ENCODE measurements at regions not wholly inside any gene's neighbourhood (a gene's known extent, or its start where the extent isn't known, plus 50 kb on each side); places are given as distances from the start of the nearest gene placed in this dataset.
"Not testable (repeated sequence)": the region's sequence is repeated elsewhere in the genome, so short reads cannot be mapped to it uniquely, and the experiment has no call there.

DNA sequence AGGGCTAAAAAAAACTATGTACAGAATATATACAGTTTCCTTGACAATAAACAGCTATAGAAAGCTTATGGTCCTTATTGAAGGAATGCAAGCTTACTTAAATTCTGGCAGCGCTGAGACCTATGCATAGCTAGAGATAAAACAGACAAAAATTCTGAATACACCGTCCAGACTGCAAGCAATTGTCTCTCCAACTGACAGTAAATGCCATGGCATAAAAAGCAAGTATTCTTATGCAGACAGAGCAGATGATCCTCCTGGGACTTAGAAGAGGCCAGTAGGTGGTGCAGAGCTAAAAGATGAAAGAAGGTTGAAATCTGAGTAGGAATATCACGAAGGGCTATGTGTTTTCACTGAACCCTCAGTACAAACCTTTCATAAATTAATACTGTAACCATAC lies 157.0 kb upstream of the CACNA2D1 start:
- H3K27ac ChIP-seq = no peak overlapping the region
- DNase-seq (ENCODE audit: low spot score) = no peak
- ChIA-PET POLR2A (ENCODE audit: low non-redundant PET) (no interaction called here), CTCF (no interaction called here)
- TF ChIP-seq, protein P1, sequence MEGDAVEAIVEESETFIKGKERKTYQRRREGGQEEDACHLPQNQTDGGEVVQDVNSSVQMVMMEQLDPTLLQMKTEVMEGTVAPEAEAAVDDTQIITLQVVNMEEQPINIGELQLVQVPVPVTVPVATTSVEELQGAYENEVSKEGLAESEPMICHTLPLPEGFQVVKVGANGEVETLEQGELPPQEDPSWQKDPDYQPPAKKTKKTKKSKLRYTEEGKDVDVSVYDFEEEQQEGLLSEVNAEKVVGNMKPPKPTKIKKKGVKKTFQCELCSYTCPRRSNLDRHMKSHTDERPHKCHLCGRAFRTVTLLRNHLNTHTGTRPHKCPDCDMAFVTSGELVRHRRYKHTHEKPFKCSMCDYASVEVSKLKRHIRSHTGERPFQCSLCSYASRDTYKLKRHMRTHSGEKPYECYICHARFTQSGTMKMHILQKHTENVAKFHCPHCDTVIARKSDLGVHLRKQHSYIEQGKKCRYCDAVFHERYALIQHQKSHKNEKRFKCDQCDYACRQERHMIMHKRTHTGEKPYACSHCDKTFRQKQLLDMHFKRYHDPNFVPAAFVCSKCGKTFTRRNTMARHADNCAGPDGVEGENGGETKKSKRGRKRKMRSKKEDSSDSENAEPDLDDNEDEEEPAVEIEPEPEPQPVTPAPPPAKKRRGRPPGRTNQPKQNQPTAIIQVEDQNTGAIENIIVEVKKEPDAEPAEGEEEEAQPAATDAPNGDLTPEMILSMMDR (conservative IDR thresholded peaks at IDR 0.05; ENCODE audit: low read depth) = no peak

DNA sequence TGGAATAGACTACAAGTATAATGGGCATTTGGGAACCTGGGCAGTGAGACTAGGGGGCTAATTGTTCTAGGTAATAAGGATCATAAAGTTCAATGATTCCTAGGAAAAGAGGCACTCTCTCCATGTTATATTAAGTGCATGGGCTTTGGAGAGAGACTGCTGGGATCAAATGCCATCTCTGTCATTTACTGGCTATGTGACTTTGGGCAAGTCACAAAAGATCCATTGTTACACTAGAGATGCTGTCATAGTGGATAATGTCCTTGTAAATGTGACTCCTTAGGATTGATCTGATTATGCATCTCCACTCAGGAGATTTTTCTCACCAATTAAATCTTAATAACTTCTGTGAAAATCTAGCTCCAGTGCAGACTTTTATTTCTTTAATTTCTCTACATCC lies 156.3 kb upstream of the CACNA2D1 start:
- POLR2A ChIA-PET (ENCODE audit: low non-redundant PET) = no interaction called here

DNA sequence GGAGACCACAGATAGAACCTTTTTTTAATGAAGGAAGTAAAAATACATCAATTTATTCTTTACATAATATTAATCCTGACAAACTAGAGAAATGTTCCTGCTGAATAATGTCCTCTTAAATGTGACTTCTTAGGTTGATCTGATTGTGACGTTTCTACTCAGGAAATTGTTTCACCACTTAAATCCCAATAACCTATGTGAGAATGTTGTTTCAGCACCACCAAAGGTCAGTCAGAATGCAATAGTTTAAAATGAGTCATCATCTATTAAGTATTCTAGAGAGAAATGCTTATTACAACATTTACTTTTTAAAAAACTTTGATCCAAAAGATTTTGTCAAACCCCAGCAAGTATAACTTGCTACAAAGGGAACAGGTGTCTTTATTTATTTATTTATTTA lies 155.4 kb upstream of the CACNA2D1 start:
- ChIA-PET POLR2A (ENCODE audit: low non-redundant PET) (no interaction called here), CTCF (no interaction called here)
- TF ChIP-seq, protein P1 (conservative IDR thresholded peaks at IDR 0.05; ENCODE audit: low read depth) = no peak
- no peak overlapping the region for H3K27ac ChIP-seq
- no peak for DNase-seq (ENCODE audit: low spot score)

More for the DNA sequence above, 156.3 kb upstream of the CACNA2D1 start:
- CTCF ChIA-PET = no interaction called here
- DNase-seq (ENCODE audit: low spot score) = no peak
- TF ChIP-seq, protein P1 (conservative IDR thresholded peaks at IDR 0.05; ENCODE audit: low read depth) = no peak
- no peak overlapping the region for H3K27ac ChIP-seq

DNA sequence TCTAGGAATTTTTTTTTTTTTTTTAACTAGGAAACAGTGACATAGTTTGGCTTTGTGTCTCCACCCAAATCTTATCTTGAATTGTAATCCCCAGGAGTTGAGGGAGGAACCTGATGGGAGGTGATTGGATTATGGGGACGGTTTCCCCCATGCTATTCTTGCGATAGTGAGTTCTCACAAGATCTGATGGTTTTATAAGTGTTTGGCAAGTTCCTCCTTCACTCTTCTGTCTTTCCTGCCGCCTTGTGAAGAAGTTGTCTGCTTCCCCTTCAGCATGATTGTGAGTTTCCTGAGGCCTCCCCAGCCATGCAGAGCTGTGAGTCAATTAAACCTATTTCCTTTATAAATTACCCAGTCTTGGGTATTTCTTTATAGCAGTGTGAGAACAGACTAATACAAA lies 152.2 kb upstream of the CACNA2D1 start:
- DNase-seq (ENCODE audit: low spot score); POLR2A ChIA-PET (ENCODE audit: low non-redundant PET); H3K27ac ChIP-seq: not testable (repeated sequence)
- CTCF ChIA-PET = interaction anchor here (0.7 kb wide), 1 partner anchor 533 kb away, joined by 3 read pairs; no protein-coding TSS in a partner anchor

DNA sequence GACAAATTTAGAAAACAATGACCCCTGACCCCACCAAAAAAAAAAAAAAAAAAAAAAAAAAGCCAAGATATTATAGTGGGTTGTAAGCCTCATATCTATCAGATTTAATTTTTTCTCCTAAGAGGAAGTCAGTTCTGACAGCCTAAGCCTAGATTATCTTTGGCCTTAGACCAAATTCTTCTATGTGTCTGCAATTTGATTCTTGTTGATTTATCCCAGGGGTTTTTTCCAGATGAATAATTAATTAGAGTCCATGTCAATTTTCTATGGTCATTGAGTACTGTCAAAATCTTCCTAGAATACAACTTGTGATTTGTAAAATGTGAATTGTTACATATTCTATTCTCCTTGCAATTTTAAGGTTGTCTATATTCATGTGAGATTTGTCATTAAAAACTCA lies 151.6 kb upstream of the CACNA2D1 start:
- TF ChIP-seq, protein P1 (conservative IDR thresholded peaks at IDR 0.05; ENCODE audit: low read depth) = no peak
- POLR2A ChIA-PET (ENCODE audit: low non-redundant PET) = no interaction called here
- DNase-seq (ENCODE audit: low spot score) = no peak
- no peak overlapping the region for H3K27ac ChIP-seq
- CTCF ChIA-PET = interaction anchor here (0.7 to 0.9 kb wide), 2 partner anchors 10 to 532 kb away, joined by 3 to 5 read pairs; no protein-coding TSS in a partner anchor

DNA sequence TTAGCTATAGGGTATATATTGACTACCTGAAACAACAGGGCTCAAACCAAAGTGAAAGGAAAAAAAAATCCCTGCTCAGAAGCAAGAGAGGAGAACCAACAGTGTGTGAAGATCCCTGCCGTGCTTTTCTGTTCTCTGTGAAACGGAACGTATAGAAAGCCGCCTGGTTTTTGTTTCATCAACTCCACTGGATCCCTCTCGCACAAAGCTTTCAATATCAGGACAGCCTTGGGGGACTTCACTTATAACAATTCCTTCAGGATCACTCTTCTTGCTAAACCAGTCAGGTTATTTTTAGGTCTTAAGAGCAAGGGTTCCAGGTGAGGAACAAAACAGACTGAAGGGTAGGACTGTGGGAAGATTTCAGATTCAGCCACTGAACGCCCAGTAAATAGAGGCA lies 151.1 kb upstream of the CACNA2D1 start:
- POLR2A ChIA-PET (ENCODE audit: low non-redundant PET) = no interaction called here
- CTCF ChIA-PET = interaction anchor here (0.7 to 0.9 kb wide), 4 partner anchors 11 to 545 kb away, joined by 3 to 5 read pairs (median 3); no protein-coding TSS in a partner anchor
- H3K27ac ChIP-seq = no peak overlapping the region
- TF ChIP-seq, protein P1 (conservative IDR thresholded peaks at IDR 0.05; ENCODE audit: low read depth) = no peak
- DNase-seq (ENCODE audit: low spot score) = no peak

DNA sequence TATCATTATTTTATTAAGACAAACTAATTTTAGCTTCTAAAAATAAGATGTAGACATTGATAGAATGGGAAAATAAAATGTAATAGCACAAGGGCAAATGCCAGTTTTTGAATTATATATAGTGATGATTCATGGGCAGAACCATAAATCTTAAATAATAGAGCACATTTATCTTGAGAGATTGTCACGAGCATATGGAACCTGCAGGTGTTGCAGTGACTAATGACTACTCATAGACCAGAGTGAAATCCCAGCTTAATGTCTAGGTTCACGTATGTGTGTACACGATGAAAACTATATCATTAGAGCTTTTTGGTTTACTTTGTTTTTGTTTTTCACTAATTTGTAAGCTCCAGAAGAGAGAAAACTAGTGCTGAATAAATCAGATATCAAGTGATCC lies 150.2 kb upstream of the CACNA2D1 start:
- TF ChIP-seq, protein P1 (conservative IDR thresholded peaks at IDR 0.05; ENCODE audit: low read depth) = no peak
- DNase-seq (ENCODE audit: low spot score) = peak; percentile 64
- no peak overlapping the region for H3K27ac ChIP-seq
- ChIA-PET POLR2A (ENCODE audit: low non-redundant PET) (no interaction called here), CTCF (interaction anchor here (0.7 to 0.8 kb wide), 3 partner anchors 149 to 1094 kb away, joined by 3 read pairs; no protein-coding TSS in a partner anchor)

Measured in RWPE1 (cell line).